ENCODE measurements at regions not wholly inside any gene's neighbourhood (a gene's known extent, or its start where the extent isn't known, plus 50 kb on each side); places are given as distances from the start of the nearest gene placed in this dataset.

- no peaks in the 10 kb centered on the region for H3K36me3 ChIP-seq (ENCODE audit: control insufficient read depth in 3 of 3, insufficient read depth in 3 of 3, low read length in 3 of 3)
- H3K4me1 ChIP-seq (ENCODE audit: control insufficient read depth in 3 of 3, insufficient read depth in 3 of 3, low read length in 3 of 3) = no peaks in the 10 kb centered on the region
- H3K27me3 ChIP-seq (ENCODE audit: control insufficient read depth in 3 of 3, insufficient read depth in 3 of 3, low read length in 3 of 3) = no peaks in the 10 kb centered on the region
- H3K9ac ChIP-seq (ENCODE audit: low read depth in 1 of 3, low read length in 3 of 3) = no peak overlapping the region
- no peak overlapping the region for H3K4me3 ChIP-seq (ENCODE audit: low read length in 3 of 3)
- no peak overlapping the region for H3K27ac ChIP-seq (ENCODE audit: low read depth, low read length)
- H3K9me3 ChIP-seq (ENCODE audit: control insufficient read depth in 3 of 3, low read length in 3 of 3) = no peaks in the 10 kb centered on the region
Measured at GRCh38 chr1:87852410-87853161, 523.9 kb downstream of the LMO4 start.

GRCh38 chr1:87853576-87854351 is 525.1 kb downstream of the LMO4 start:
- no peak overlapping the region for H3K4me3 ChIP-seq (ENCODE audit: low read length in 3 of 3)
- H3K4me1 ChIP-seq (ENCODE audit: control insufficient read depth in 3 of 3, insufficient read depth in 3 of 3, low read length in 3 of 3) = no peaks in the 10 kb centered on the region
- no peak overlapping the region for H3K9ac ChIP-seq (ENCODE audit: low read depth in 1 of 3, low read length in 3 of 3)
- no peaks in the 10 kb centered on the region for H3K27me3 ChIP-seq (ENCODE audit: control insufficient read depth in 3 of 3, insufficient read depth in 3 of 3, low read length in 3 of 3)
- H3K27ac ChIP-seq (ENCODE audit: low read depth, low read length) = no peak overlapping the region
- H3K9me3 ChIP-seq (ENCODE audit: control insufficient read depth in 3 of 3, low read length in 3 of 3) = no peaks in the 10 kb centered on the region
- no peaks in the 10 kb centered on the region for H3K36me3 ChIP-seq (ENCODE audit: control insufficient read depth in 3 of 3, insufficient read depth in 3 of 3, low read length in 3 of 3)

- H3K36me3 ChIP-seq (ENCODE audit: control insufficient read depth in 3 of 3, insufficient read depth in 3 of 3, low read length in 3 of 3) = no peaks in the 10 kb centered on the region
- H3K9me3 ChIP-seq (ENCODE audit: control insufficient read depth in 3 of 3, low read length in 3 of 3) = no peaks in the 10 kb centered on the region
- no peak overlapping the region for H3K9ac ChIP-seq (ENCODE audit: low read depth in 1 of 3, low read length in 3 of 3)
- H3K27me3 ChIP-seq (ENCODE audit: control insufficient read depth in 3 of 3, insufficient read depth in 3 of 3, low read length in 3 of 3) = no peaks in the 10 kb centered on the region
- no peaks in the 10 kb centered on the region for H3K4me1 ChIP-seq (ENCODE audit: control insufficient read depth in 3 of 3, insufficient read depth in 3 of 3, low read length in 3 of 3)
- H3K4me3 ChIP-seq (ENCODE audit: low read length in 3 of 3) = no peak overlapping the region
- no peak overlapping the region for H3K27ac ChIP-seq (ENCODE audit: low read depth, low read length)
Measured at GRCh38 chr1:87863317-87863716, 534.6 kb downstream of the LMO4 start.

GRCh38 chr1:87864676-87865075 is 536.0 kb downstream of the LMO4 start:
- Histone ChIP-seq H3K4me3 (ENCODE audit: low read length in 3 of 3) (no peak overlapping the region), H3K27ac (ENCODE audit: low read depth, low read length) (no peak overlapping the region), H3K27me3 (ENCODE audit: control insufficient read depth in 3 of 3, insufficient read depth in 3 of 3, low read length in 3 of 3) (no peaks in the 10 kb centered on the region), H3K9me3 (ENCODE audit: control insufficient read depth in 3 of 3, low read length in 3 of 3) (no peaks in the 10 kb centered on the region), H3K9ac (ENCODE audit: low read depth in 1 of 3, low read length in 3 of 3) (no peak overlapping the region), H3K36me3 (ENCODE audit: control insufficient read depth in 3 of 3, insufficient read depth in 3 of 3, low read length in 3 of 3) (no peaks in the 10 kb centered on the region), H3K4me1 (ENCODE audit: control insufficient read depth in 3 of 3, insufficient read depth in 3 of 3, low read length in 3 of 3) (no peaks in the 10 kb centered on the region)

GRCh38 chr1:87866416-87866815 is 537.7 kb downstream of the LMO4 start:
- Histone ChIP-seq H3K4me1 (ENCODE audit: control insufficient read depth in 3 of 3, insufficient read depth in 3 of 3, low read length in 3 of 3) (no peaks in the 10 kb centered on the region), H3K4me3 (ENCODE audit: low read length in 3 of 3) (no peak overlapping the region), H3K27me3 (ENCODE audit: control insufficient read depth in 3 of 3, insufficient read depth in 3 of 3, low read length in 3 of 3) (no peaks in the 10 kb centered on the region), H3K27ac (ENCODE audit: low read depth, low read length) (no peak overlapping the region), H3K36me3 (ENCODE audit: control insufficient read depth in 3 of 3, insufficient read depth in 3 of 3, low read length in 3 of 3) (no peaks in the 10 kb centered on the region), H3K9ac (ENCODE audit: low read depth in 1 of 3, low read length in 3 of 3) (no peak overlapping the region), H3K9me3 (ENCODE audit: control insufficient read depth in 3 of 3, low read length in 3 of 3) (no peaks in the 10 kb centered on the region)

GRCh38 chr1:87867626-87868025 is 538.9 kb downstream of the LMO4 start:
- Histone ChIP-seq H3K27ac (ENCODE audit: low read depth, low read length) (no peak overlapping the region), H3K9me3 (ENCODE audit: control insufficient read depth in 3 of 3, low read length in 3 of 3) (no peaks in the 10 kb centered on the region), H3K4me3 (ENCODE audit: low read length in 3 of 3) (no peak overlapping the region)

GRCh38 chr1:87869567-87869966 is 540.9 kb downstream of the LMO4 start:
- Histone ChIP-seq H3K4me3 (ENCODE audit: low read length in 3 of 3) (no peak overlapping the region), H3K9me3 (ENCODE audit: control insufficient read depth in 3 of 3, low read length in 3 of 3) (no peaks in the 10 kb centered on the region), H3K36me3 (ENCODE audit: control insufficient read depth in 3 of 3, insufficient read depth in 3 of 3, low read length in 3 of 3) (no peaks in the 10 kb centered on the region), H3K27me3 (ENCODE audit: control insufficient read depth in 3 of 3, insufficient read depth in 3 of 3, low read length in 3 of 3) (no peaks in the 10 kb centered on the region), H3K27ac (ENCODE audit: low read depth, low read length) (no peak overlapping the region), H3K9ac (ENCODE audit: low read depth in 1 of 3, low read length in 3 of 3) (no peak overlapping the region), H3K4me1 (ENCODE audit: control insufficient read depth in 3 of 3, insufficient read depth in 3 of 3, low read length in 3 of 3) (no peaks in the 10 kb centered on the region)

More at GRCh38 chr1:87867626-87868025, 538.9 kb downstream of the LMO4 start:
- H3K27me3 ChIP-seq (ENCODE audit: control insufficient read depth in 3 of 3, insufficient read depth in 3 of 3, low read length in 3 of 3) = no peaks in the 10 kb centered on the region
- no peaks in the 10 kb centered on the region for H3K4me1 ChIP-seq (ENCODE audit: control insufficient read depth in 3 of 3, insufficient read depth in 3 of 3, low read length in 3 of 3)
- H3K36me3 ChIP-seq (ENCODE audit: control insufficient read depth in 3 of 3, insufficient read depth in 3 of 3, low read length in 3 of 3) = no peaks in the 10 kb centered on the region
- H3K9ac ChIP-seq (ENCODE audit: low read depth in 1 of 3, low read length in 3 of 3) = no peak overlapping the region

- Histone ChIP-seq H3K36me3 (ENCODE audit: control insufficient read depth in 3 of 3, insufficient read depth in 3 of 3, low read length in 3 of 3) (no peaks in the 10 kb centered on the region), H3K9me3 (ENCODE audit: control insufficient read depth in 3 of 3, low read length in 3 of 3) (no peaks in the 10 kb centered on the region), H3K4me1 (ENCODE audit: control insufficient read depth in 3 of 3, insufficient read depth in 3 of 3, low read length in 3 of 3) (no peaks in the 10 kb centered on the region), H3K27ac (ENCODE audit: low read depth, low read length) (no peak overlapping the region), H3K27me3 (ENCODE audit: control insufficient read depth in 3 of 3, insufficient read depth in 3 of 3, low read length in 3 of 3) (no peaks in the 10 kb centered on the region), H3K4me3 (ENCODE audit: low read length in 3 of 3) (no peak overlapping the region), H3K9ac (ENCODE audit: low read depth in 1 of 3, low read length in 3 of 3) (no peak overlapping the region)
Measured at GRCh38 chr1:87872189-87872588, 543.5 kb downstream of the LMO4 start.

- Histone ChIP-seq H3K4me1 (ENCODE audit: control insufficient read depth in 3 of 3, insufficient read depth in 3 of 3, low read length in 3 of 3) (no peaks in the 10 kb centered on the region), H3K9ac (ENCODE audit: low read depth in 1 of 3, low read length in 3 of 3) (no peak overlapping the region), H3K4me3 (ENCODE audit: low read length in 3 of 3) (no peak overlapping the region), H3K36me3 (ENCODE audit: control insufficient read depth in 3 of 3, insufficient read depth in 3 of 3, low read length in 3 of 3) (no peaks in the 10 kb centered on the region), H3K27ac (ENCODE audit: low read depth, low read length) (no peak overlapping the region), H3K27me3 (ENCODE audit: control insufficient read depth in 3 of 3, insufficient read depth in 3 of 3, low read length in 3 of 3) (no peaks in the 10 kb centered on the region), H3K9me3 (ENCODE audit: control insufficient read depth in 3 of 3, low read length in 3 of 3) (no peaks in the 10 kb centered on the region)
Measured at GRCh38 chr1:87872692-87873091, 544.0 kb downstream of the LMO4 start.

- Histone ChIP-seq H3K36me3 (ENCODE audit: control insufficient read depth in 3 of 3, insufficient read depth in 3 of 3, low read length in 3 of 3) (no peaks in the 10 kb centered on the region), H3K9me3 (ENCODE audit: control insufficient read depth in 3 of 3, low read length in 3 of 3) (no peaks in the 10 kb centered on the region), H3K27me3 (ENCODE audit: control insufficient read depth in 3 of 3, insufficient read depth in 3 of 3, low read length in 3 of 3) (no peaks in the 10 kb centered on the region), H3K9ac (ENCODE audit: low read depth in 1 of 3, low read length in 3 of 3) (no peak overlapping the region), H3K27ac (ENCODE audit: low read depth, low read length) (no peak overlapping the region), H3K4me1 (ENCODE audit: control insufficient read depth in 3 of 3, insufficient read depth in 3 of 3, low read length in 3 of 3) (no peaks in the 10 kb centered on the region), H3K4me3 (ENCODE audit: low read length in 3 of 3) (no peak overlapping the region)
Measured at GRCh38 chr1:87878873-87879272, 550.2 kb downstream of the LMO4 start.

Data from skeletal muscle tissue (tissue), 3 donors.